ENCODE measurements at regions not wholly inside any gene's neighbourhood (a gene's known extent, or its start where the extent isn't known, plus 50 kb on each side); places are given as distances from the start of the nearest gene placed in this dataset.

- TF ChIP-seq CTCF (IDR thresholded peaks at IDR 0.05; ENCODE audit: low read depth, low read length): no peak
- TF ChIP-seq POLR2A (IDR thresholded peaks at IDR 0.05; ENCODE audit: extremely low read depth, insufficient read length): no peak
- TF ChIP-seq MYC (IDR thresholded peaks at IDR 0.05; ENCODE audit: low read depth, low read length): no peak
- no peak for TF ChIP-seq MAX (IDR thresholded peaks at IDR 0.05; ENCODE audit: low read depth, low read length)
Measured at GRCh38 chr1:121515235-121515634, 330.5 kb downstream of the SRGAP2C start.

Data from NB4 (cell line).